ENCODE measurements at regions not wholly inside any gene's neighbourhood (a gene's known extent, or its start where the extent isn't known, plus 50 kb on each side); places are given as distances from the start of the nearest gene placed in this dataset.

- Histone ChIP-seq H3K4me3 (ENCODE audit: low read depth, low read length) (no peak overlapping the region), H3K27me3 (ENCODE audit: control insufficient read depth, insufficient read depth, low read length) (no peaks in the 10 kb centered on the region), H3K36me3 (ENCODE audit: control insufficient read depth, insufficient read depth, low read length) (no peaks in the 10 kb centered on the region)
- no peak for TF ChIP-seq CTCF (IDR thresholded peaks at IDR 0.05; ENCODE audit: insufficient read depth, low read length, poor library complexity, severe bottlenecking)
- peak; percentile 80 for DNase-seq (ENCODE audit: low read depth)
Measured at GRCh38 chr1:58932859-58933598, 149.2 kb upstream of the JUN start.

- DNase-seq (ENCODE audit: low read depth): no peak
- Histone ChIP-seq H3K4me3 (ENCODE audit: low read depth, low read length) (no peak overlapping the region), H3K36me3 (ENCODE audit: control insufficient read depth, insufficient read depth, low read length) (no peaks in the 10 kb centered on the region), H3K27me3 (ENCODE audit: control insufficient read depth, insufficient read depth, low read length) (no peaks in the 10 kb centered on the region)
- no peak for TF ChIP-seq CTCF (IDR thresholded peaks at IDR 0.05; ENCODE audit: insufficient read depth, low read length, poor library complexity, severe bottlenecking)
Measured at GRCh38 chr1:58933599-58933926, 149.7 kb upstream of the JUN start.

- no peak overlapping the region for H3K4me3 ChIP-seq (ENCODE audit: low read depth, low read length)
- DNase-seq (ENCODE audit: low read depth): no peak
- H3K27me3 ChIP-seq (ENCODE audit: control insufficient read depth, insufficient read depth, low read length): no peaks in the 10 kb centered on the region
- no peak for TF ChIP-seq CTCF (IDR thresholded peaks at IDR 0.05; ENCODE audit: insufficient read depth, low read length, poor library complexity, severe bottlenecking)
- H3K36me3 ChIP-seq (ENCODE audit: control insufficient read depth, insufficient read depth, low read length): no peaks in the 10 kb centered on the region
Measured at GRCh38 chr1:58934706-58935105, 150.9 kb upstream of the JUN start.

GRCh38 chr1:58936973-58937372, 153.1 kb upstream of the JUN start:
- no peaks in the 10 kb centered on the region for H3K27me3 ChIP-seq (ENCODE audit: control insufficient read depth, insufficient read depth, low read length)
- DNase-seq (ENCODE audit: low read depth): no peak
- no peak for TF ChIP-seq CTCF (IDR thresholded peaks at IDR 0.05; ENCODE audit: insufficient read depth, low read length, poor library complexity, severe bottlenecking)
- no peaks in the 10 kb centered on the region for H3K36me3 ChIP-seq (ENCODE audit: control insufficient read depth, insufficient read depth, low read length)
- H3K4me3 ChIP-seq (ENCODE audit: low read depth, low read length): no peak overlapping the region

- no peaks in the 10 kb centered on the region for H3K27me3 ChIP-seq (ENCODE audit: control insufficient read depth, insufficient read depth, low read length)
- no peak for DNase-seq (ENCODE audit: low read depth)
- no peak overlapping the region for H3K4me3 ChIP-seq (ENCODE audit: low read depth, low read length)
- no peaks in the 10 kb centered on the region for H3K36me3 ChIP-seq (ENCODE audit: control insufficient read depth, insufficient read depth, low read length)
- no peak for TF ChIP-seq CTCF (IDR thresholded peaks at IDR 0.05; ENCODE audit: insufficient read depth, low read length, poor library complexity, severe bottlenecking)
Measured at GRCh38 chr1:58939146-58939545, 155.3 kb upstream of the JUN start.

Data from kidney epithelial cell (primary cell).